ENCODE measurements at regions not wholly inside any gene's neighbourhood (a gene's known extent, or its start where the extent isn't known, plus 50 kb on each side); places are given as distances from the start of the nearest gene placed in this dataset.

- no peak overlapping the region for H3K27ac ChIP-seq
- WGBS, 3 donors = 74 to 76% (median 74%) methylated on average over 22 to 26 of the region's 26 CpGs
- intact Hi-C loops (cut with DNase I) = no loop called here
- H3K27me3 ChIP-seq = no peaks in the 10 kb centered on the region
- DNase-seq = no peak
- TF ChIP-seq POLR2A (IDR thresholded peaks at IDR 0.05) = no peak
- TF ChIP-seq CTCF (IDR thresholded peaks at IDR 0.05) = no peak
- TF ChIP-seq EP300 (IDR thresholded peaks at IDR 0.05) = no peak
- no peaks in the 10 kb centered on the region for H3K9me3 ChIP-seq
- H3K36me3 ChIP-seq = no peaks in the 10 kb centered on the region
- no peak overlapping the region for H3K4me3 ChIP-seq
- H3K4me1 ChIP-seq (ENCODE audit: insufficient read depth) = no peaks in the 10 kb centered on the region
Observed at GRCh38 chr15:70451821-70452653, 311.3 kb downstream of the UACA start.

DNA sequence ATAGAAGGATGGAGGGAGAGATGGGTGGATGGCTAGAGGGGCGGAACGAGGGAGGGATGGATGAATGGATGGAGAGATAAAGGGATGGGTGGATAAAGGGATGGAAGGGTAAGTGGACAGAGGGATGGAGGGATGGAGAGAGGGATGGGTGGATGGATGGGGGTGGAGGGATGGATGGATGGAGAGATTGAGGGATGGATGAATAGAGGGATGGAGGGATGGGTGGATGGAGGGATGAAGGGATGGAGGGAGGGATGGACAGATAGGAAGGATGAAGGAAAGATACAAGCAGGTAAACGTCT, 313.3 kb downstream of the UACA start:
- Histone ChIP-seq H3K9me3 (no peaks in the 10 kb centered on the region), H3K36me3 (no peaks in the 10 kb centered on the region), H3K27me3 (no peaks in the 10 kb centered on the region), H3K27ac (no peak overlapping the region), H3K4me3 (no peak overlapping the region), H3K4me1 (ENCODE audit: insufficient read depth) (no peaks in the 10 kb centered on the region)
- 80 to 91% (median 80%) methylated on average over 3 of the region's 3 CpGs for WGBS, 3 donors
- TF ChIP-seq EP300 (IDR thresholded peaks at IDR 0.05) (no peak), CTCF (IDR thresholded peaks at IDR 0.05) (no peak), POLR2A (IDR thresholded peaks at IDR 0.05) (no peak)
- DNase-seq = no peak
- intact Hi-C loops (cut with DNase I) = no loop called here

DNA sequence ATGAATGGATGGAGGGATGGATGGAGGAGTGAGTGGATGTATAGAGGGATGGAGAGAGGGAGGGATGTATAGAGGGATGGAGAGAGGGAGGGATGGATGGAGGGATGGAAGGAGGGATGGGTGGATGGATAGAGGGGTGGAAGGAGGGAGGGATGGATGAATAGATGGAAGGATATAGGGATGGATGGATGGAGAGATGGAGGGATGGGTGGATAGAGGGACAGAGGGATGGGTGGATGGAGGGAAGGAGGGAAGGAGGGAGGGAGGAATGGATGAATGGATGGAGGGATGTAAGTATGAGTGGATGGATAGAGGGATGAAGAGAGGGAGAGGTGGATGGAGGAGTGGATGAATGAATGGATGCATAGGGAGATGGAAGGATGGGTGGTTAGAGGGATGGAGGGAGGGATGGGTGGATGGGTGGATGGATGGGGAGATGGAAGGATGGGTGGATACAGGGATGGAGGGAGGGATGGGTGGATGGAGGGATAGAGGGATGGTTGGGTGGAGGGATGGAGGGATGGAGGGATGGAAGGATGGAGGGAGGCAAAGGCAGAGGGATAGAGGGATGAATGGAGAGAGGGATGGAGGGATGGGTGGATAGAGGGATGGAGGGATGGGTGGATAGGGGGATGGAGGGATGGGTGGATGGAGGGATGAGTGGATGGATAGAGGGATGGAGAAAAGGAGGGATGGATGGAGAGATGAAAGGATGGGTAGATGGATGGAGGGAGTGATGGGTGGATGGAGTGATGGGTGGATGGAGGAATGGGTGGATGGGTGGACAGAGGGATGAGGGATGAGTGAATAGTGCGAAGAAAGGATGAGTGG, 313.8 kb downstream of the UACA start:
- no peak for DNase-seq
- H3K27ac ChIP-seq = no peak overlapping the region
- H3K36me3 ChIP-seq = no peaks in the 10 kb centered on the region
- TF ChIP-seq CTCF (IDR thresholded peaks at IDR 0.05) (no peak), POLR2A (IDR thresholded peaks at IDR 0.05) (no peak), EP300 (IDR thresholded peaks at IDR 0.05) (no peak)
- H3K27me3 ChIP-seq = no peaks in the 10 kb centered on the region
- 93 to 100% (median 96%) methylated on average over 1 of the region's 1 CpG for WGBS, 3 donors
- H3K4me3 ChIP-seq = no peak overlapping the region
- intact Hi-C loops (cut with DNase I) = no loop called here
- no peaks in the 10 kb centered on the region for H3K4me1 ChIP-seq (ENCODE audit: insufficient read depth)
- no peaks in the 10 kb centered on the region for H3K9me3 ChIP-seq

DNA sequence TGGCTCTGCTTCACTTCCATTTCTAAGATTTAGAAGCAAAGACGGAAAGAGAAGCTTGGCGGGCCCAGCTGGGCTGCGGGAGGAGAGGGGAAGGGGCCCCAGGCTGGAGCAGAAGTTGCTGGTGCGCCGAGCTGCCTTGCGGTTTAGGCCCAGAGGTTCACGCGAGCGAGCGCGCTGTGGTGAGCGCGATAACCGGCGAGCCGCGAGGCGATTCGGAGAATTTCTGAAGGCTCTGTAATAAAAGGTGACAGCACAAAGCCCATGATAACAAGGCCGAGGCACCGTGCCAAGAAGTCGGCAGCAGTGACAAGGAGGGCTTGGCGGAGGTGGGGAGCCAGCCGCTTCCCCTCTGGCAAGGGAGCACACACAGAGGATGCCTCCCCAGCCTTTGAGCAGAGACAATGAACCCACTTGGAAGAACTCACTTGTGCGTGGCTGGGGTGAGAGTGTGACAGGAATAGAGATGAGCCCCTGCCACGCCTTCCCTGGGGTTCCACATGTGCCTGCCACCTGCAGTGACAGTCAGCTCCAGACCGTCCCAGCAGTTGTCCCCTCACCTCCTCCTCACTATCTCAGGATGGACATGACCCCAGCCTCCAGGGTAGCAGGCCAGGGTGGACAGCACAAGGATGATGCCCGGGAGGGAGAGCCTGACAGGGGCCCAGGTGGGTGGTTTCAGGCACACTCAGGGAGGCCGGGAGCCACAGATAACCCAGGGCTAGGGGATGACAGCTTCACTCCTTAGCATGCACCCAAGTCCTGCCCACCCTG, 315.2 kb downstream of the UACA start:
- H3K9me3 ChIP-seq = no peaks in the 10 kb centered on the region
- no peaks in the 10 kb centered on the region for H3K27me3 ChIP-seq
- H3K4me1 ChIP-seq (ENCODE audit: insufficient read depth) = no peaks in the 10 kb centered on the region
- no peak overlapping the region for H3K27ac ChIP-seq
- no peak for DNase-seq
- TF ChIP-seq EP300 (IDR thresholded peaks at IDR 0.05) (no peak), POLR2A (IDR thresholded peaks at IDR 0.05) (no peak), CTCF (IDR thresholded peaks at IDR 0.05) (no peak)
- H3K36me3 ChIP-seq = no peaks in the 10 kb centered on the region
- intact Hi-C loops (cut with DNase I) = no loop called here
- 46 to 55% (median 52%) methylated on average over 29 of the region's 29 CpGs for WGBS, 3 donors
- H3K4me3 ChIP-seq = no peak overlapping the region
